ENCODE measurements at regions not wholly inside any gene's neighbourhood (a gene's known extent, or its start where the extent isn't known, plus 50 kb on each side); places are given as distances from the start of the nearest gene placed in this dataset.

GRCh38 chr7:25375805-25376600 is 147.7 kb upstream of the NPVF start:
- TF ChIP-seq CTCF (IDR thresholded peaks at IDR 0.05; ENCODE audit: insufficient read depth, low read length): no peak
- TF ChIP-seq GABPA (IDR thresholded peaks at IDR 0.05; ENCODE audit: low read depth): no peak
- TF ChIP-seq POLR2AphosphoS5 (IDR thresholded peaks at IDR 0.05; ENCODE audit: low read depth): no peak
- TF ChIP-seq REST (IDR thresholded peaks at IDR 0.05; ENCODE audit: insufficient replicate concordance, low read depth): no peak

Data from HL-60 (cell line).